Upper lobe of left lung (tissue), 4 donors: ENCODE measurements at regions not wholly inside any gene's neighbourhood (a gene's known extent, or its start where the extent isn't known, plus 50 kb on each side); places are given as distances from the start of the nearest gene placed in this dataset.
"Not testable (repeated sequence)": the region's sequence is repeated elsewhere in the genome, so short reads cannot be mapped to it uniquely, and the experiment has no call there.

Experiments
- POLR2A ChIP-seq, 4 donors: fragments of 450-650 bp; IDR thresholded peaks; one replicate each; pipeline ENCODE4 v1.5.1; 2016 to 2017; ENCODE audit warnings: antibody characterized with exemption in 4 of 4, mild to moderate bottlenecking in 2 of 4
- POLR2AphosphoS5 ChIP-seq, 2 donors: sonication (generic); formaldehyde crosslinking; IDR thresholded peaks; one replicate each; pipeline ENCODE4 v1.5.1; 2017; ENCODE audit warnings: antibody characterized with exemption in 2 of 2
- TF ChIP-seq, protein P1 (sequence below), 6 experiments: fragments of 450-650 bp in 4 of 6; fragments of 200-600 bp in 2 of 6; sonication (generic) in 2 of 6; IDR thresholded peaks; one replicate each; pipeline ENCODE4 v1.5.1; 2016 to 2019; ENCODE audit warnings: antibody characterized with exemption in 6 of 6

DNA sequence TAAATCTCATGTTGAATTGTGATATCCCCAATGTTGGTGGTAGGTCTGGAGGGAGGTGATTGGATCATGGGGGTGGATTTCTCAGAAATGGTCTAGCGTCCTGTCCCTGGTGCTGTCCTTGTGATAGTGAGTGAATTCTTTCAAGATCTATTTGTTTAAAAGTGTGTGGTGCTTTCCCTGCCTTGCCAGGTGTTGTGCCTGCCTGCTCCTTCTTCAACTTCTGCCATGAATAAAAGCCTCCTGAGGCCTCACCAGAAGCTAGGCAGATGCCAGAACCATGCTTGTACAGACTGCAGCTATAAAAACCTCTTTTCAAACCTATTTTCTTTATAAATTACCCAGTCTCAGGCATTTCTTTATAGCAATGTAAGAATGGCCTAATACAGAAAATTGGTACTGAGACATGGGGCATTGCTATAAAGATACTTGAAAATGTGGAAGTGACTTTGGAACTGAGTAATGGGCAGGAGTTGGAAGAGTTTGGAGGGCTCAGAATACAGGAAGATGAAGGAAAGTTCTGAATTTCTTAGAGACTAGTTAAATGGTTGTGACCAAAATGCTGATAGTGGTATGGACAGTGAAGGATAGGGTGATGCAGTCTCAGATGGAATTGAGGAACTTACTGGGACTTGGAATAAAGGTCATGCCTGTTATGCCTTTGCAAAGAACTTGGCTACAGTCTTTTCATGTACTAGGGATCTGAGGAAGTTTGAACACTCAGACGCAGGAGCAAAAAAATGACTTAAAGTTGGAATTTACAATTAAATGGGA lies 1514.6 kb upstream of the TPTE start:
- TF ChIP-seq, protein P1, sequence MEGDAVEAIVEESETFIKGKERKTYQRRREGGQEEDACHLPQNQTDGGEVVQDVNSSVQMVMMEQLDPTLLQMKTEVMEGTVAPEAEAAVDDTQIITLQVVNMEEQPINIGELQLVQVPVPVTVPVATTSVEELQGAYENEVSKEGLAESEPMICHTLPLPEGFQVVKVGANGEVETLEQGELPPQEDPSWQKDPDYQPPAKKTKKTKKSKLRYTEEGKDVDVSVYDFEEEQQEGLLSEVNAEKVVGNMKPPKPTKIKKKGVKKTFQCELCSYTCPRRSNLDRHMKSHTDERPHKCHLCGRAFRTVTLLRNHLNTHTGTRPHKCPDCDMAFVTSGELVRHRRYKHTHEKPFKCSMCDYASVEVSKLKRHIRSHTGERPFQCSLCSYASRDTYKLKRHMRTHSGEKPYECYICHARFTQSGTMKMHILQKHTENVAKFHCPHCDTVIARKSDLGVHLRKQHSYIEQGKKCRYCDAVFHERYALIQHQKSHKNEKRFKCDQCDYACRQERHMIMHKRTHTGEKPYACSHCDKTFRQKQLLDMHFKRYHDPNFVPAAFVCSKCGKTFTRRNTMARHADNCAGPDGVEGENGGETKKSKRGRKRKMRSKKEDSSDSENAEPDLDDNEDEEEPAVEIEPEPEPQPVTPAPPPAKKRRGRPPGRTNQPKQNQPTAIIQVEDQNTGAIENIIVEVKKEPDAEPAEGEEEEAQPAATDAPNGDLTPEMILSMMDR (IDR thresholded peaks at IDR 0.05): not testable (repeated sequence)
- TF ChIP-seq POLR2AphosphoS5, POLR2A (IDR thresholded peaks at IDR 0.05): not testable (repeated sequence)
